Mesothelial cell of epicardium (in vitro differentiated cells): ENCODE measurements at regions not wholly inside any gene's neighbourhood (a gene's known extent, or its start where the extent isn't known, plus 50 kb on each side); places are given as distances from the start of the nearest gene placed in this dataset.

ENCODE experiments used
- DNase-seq, 2 experiments: peaks; one replicate each; pipeline ENCODE4 v3.0.0; 2021; ENCODE audit warnings: low spot score in 2 of 2; ENCODE audit not compliant: unreplicated experiment in 2 of 2
- H3K27ac Mint-ChIP-seq: 2 replicates; pipeline ENCODE4 v1.8.0; 2021; ENCODE audit warnings: mixed read lengths
- H3K27me3 Mint-ChIP-seq: 2 replicates; pipeline ENCODE4 v1.8.0; 2021; ENCODE audit warnings: low read depth, mixed read lengths
- H3K36me3 Mint-ChIP-seq: 2 replicates; pipeline ENCODE4 v1.8.0; 2021; ENCODE audit warnings: mixed read lengths
- H3K4me1 Mint-ChIP-seq: 2 replicates; pipeline ENCODE4 v1.8.0; 2021; ENCODE audit warnings: mixed read lengths
- H3K4me3 Mint-ChIP-seq: 2 replicates; pipeline ENCODE4 v1.8.0; 2021; ENCODE audit warnings: mild to moderate bottlenecking, moderate library complexity, mixed read lengths
- H3K9me3 Mint-ChIP-seq: 2 replicates; pipeline ENCODE4 v1.8.0; 2021; ENCODE audit warnings: mixed read lengths
- TF ChIP-seq, protein P1 (sequence below): fragments of 200-600 bp; sonication (generic); IDR thresholded peaks from one replicate; pipeline ENCODE4 v1.5.0; 2021; ENCODE audit warnings: antibody characterized with exemption; ENCODE audit not compliant: unreplicated experiment

DNA sequence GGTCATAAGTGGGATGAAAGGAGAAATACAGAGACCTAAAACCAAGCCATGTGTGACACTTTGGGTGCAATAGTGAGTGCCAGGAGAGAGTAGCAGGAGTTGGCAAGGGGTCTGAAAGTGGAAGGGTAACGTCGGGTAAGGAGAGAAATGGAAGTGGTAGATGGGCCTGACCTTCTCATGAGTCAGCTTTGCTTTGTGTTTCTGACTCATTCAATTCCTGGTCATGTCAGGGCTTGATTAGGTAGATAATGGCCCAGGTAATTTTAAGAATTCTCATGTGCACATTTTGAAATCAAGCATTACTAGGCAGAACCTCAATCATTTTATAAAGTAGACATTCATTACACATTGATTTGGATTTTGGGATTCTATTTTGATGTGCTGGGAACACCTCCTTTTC, 262.5 kb downstream of the SOX2 start:
- no peak overlapping the region for H3K4me3 Mint-ChIP-seq
- H3K27me3 Mint-ChIP-seq: peaks cover 9% of the 10 kb centered on the region
- H3K27ac Mint-ChIP-seq: no peak overlapping the region
- H3K4me1 Mint-ChIP-seq: no peaks in the 10 kb centered on the region
- TF ChIP-seq, protein P1, sequence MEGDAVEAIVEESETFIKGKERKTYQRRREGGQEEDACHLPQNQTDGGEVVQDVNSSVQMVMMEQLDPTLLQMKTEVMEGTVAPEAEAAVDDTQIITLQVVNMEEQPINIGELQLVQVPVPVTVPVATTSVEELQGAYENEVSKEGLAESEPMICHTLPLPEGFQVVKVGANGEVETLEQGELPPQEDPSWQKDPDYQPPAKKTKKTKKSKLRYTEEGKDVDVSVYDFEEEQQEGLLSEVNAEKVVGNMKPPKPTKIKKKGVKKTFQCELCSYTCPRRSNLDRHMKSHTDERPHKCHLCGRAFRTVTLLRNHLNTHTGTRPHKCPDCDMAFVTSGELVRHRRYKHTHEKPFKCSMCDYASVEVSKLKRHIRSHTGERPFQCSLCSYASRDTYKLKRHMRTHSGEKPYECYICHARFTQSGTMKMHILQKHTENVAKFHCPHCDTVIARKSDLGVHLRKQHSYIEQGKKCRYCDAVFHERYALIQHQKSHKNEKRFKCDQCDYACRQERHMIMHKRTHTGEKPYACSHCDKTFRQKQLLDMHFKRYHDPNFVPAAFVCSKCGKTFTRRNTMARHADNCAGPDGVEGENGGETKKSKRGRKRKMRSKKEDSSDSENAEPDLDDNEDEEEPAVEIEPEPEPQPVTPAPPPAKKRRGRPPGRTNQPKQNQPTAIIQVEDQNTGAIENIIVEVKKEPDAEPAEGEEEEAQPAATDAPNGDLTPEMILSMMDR: no peak
- DNase-seq: no peak
- peaks cover 12% of the 10 kb centered on the region for H3K9me3 Mint-ChIP-seq
- H3K36me3 Mint-ChIP-seq: no peaks in the 10 kb centered on the region

DNA sequence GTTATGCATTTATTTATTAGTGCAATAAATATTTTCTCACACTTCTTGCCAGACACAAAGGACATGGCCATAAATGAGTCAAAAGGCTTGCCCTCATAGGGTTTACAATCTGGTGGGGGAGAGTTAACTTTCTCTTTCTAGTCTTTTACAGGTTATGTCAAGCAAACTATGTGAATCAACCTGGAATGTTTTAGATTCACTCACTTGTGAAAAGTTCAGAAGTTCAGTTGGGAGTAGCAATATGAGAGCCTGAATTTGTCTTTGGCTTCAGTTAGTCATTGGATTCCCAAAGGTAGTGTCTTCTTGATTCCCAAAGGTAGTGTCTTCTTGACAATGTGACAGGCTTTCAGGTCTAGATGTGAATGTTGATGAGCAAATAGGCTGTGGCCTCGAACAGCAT, 264.8 kb downstream of the SOX2 start:
- H3K4me1 Mint-ChIP-seq: no peaks in the 10 kb centered on the region
- H3K27ac Mint-ChIP-seq: no peak overlapping the region
- no peaks in the 10 kb centered on the region for H3K36me3 Mint-ChIP-seq
- DNase-seq: no peak
- H3K27me3 Mint-ChIP-seq: peaks cover 13% of the 10 kb centered on the region
- no peak overlapping the region for H3K4me3 Mint-ChIP-seq
- TF ChIP-seq, protein P1: no peak
- peaks cover 12% of the 10 kb centered on the region for H3K9me3 Mint-ChIP-seq

DNA sequence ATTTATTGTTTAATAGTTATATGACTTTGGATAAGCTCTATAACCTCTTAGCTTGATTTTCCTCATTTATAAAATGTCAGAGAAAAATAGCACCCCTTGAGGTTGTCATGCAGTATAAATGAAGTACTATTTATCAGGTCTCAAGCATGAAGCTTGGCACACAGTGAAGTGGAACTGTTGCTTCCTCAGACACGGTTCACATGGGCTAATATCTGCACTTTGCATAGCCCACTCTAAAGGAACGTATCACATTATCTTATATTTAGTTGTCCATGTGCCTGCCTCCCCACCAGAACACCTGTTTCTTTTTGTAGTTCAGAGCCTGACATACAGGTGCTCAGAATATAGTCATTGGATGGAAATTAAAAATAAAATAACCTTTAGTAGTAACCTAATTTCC, 273.7 kb downstream of the SOX2 start:
- no peaks in the 10 kb centered on the region for H3K36me3 Mint-ChIP-seq
- no peak for DNase-seq
- H3K27ac Mint-ChIP-seq: no peak overlapping the region
- no peaks in the 10 kb centered on the region for H3K9me3 Mint-ChIP-seq
- H3K27me3 Mint-ChIP-seq: peaks cover 23% of the 10 kb centered on the region
- TF ChIP-seq, protein P1: no peak
- no peaks in the 10 kb centered on the region for H3K4me1 Mint-ChIP-seq
- no peak overlapping the region for H3K4me3 Mint-ChIP-seq

DNA sequence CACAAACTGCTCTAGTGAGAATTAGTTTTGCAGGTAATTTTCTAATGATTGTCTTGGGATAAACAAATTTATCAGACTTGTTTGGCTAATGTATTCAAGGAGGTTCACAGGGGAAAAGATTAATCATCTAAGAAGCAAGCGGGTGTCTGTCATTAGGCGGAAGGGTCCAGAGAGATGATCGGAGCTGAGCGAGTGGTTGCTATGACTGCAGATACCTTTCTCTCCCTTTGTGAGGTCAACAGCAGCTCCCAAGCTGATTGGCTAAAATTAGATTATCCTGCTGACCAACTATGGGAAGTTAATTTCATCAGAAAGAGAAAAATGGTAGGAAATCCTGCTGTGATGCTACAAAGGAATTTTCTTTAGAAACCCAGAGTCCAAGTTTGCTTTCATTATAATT, 276.0 kb downstream of the SOX2 start:
- TF ChIP-seq, protein P1: no peak
- Mint-ChIP-seq H3K4me1 (no peaks in the 10 kb centered on the region), H3K36me3 (no peaks in the 10 kb centered on the region), H3K27me3 (peaks cover 14% of the 10 kb centered on the region), H3K9me3 (no peaks in the 10 kb centered on the region), H3K4me3 (no peak overlapping the region), H3K27ac (no peak overlapping the region)
- DNase-seq: no peak

DNA sequence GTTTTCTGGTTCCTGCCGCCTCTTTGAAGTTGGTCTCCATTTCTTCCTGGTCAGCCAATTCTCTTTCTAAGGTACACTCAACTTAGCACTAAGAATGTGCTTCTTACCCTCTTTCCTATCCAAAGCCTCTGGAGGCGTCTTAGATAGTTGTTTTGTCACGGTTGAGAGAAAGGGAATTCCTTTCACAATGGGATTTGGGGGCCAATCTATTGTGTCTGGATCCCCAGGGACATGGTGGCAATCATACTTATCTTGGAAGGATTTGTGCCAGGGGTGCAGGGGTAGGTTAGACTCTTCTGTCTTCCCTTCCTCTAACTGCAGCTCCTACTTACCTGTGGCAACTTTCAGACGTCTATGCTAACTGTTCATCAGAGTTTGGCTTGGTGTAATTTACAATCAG, 287.1 kb downstream of the SOX2 start:
- DNase-seq: no peak
- Mint-ChIP-seq H3K9me3 (peaks cover 6% of the 10 kb centered on the region), H3K4me1 (peaks cover 3% of the 10 kb centered on the region), H3K27me3 (peaks cover 17% of the 10 kb centered on the region), H3K27ac (no peak overlapping the region), H3K36me3 (no peaks in the 10 kb centered on the region), H3K4me3 (no peak overlapping the region)
- TF ChIP-seq, protein P1: no peak

DNA sequence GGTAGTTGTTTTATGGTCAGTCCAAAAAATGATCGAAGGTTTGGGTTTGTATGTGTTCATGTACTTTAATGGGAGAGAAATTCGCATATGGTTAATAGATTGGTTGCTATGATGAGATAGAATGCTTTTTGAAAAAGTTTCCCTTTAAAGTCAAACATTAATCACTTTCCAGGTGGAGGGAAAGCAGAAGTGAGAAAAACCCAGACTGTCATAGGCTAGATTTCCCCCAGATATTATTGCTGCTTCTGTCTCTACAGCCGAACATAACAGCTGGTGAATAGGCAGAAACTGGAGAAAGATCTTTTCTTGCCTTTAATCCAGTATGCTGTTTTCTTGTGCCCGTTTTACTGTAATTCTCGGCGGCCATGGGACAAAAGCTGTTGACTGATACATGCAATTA, 287.6 kb downstream of the SOX2 start:
- Mint-ChIP-seq H3K27me3 (peaks cover 17% of the 10 kb centered on the region), H3K4me1 (peaks cover 3% of the 10 kb centered on the region), H3K9me3 (peaks cover 6% of the 10 kb centered on the region), H3K36me3 (no peaks in the 10 kb centered on the region), H3K27ac (no peak overlapping the region), H3K4me3 (no peak overlapping the region)
- DNase-seq: no peak
- TF ChIP-seq, protein P1: no peak
